ENCODE measurements at regions not wholly inside any gene's neighbourhood (a gene's known extent, or its start where the extent isn't known, plus 50 kb on each side); places are given as distances from the start of the nearest gene placed in this dataset.

GRCh38 chr5:113703266-113703665 is 189.8 kb downstream of the YTHDC2 start:
- H3K4me1 Mint-ChIP-seq: no peaks in the 10 kb centered on the region
- no peak for DNase-seq
- no peak overlapping the region for H3K4me3 ChIP-seq (ENCODE audit: control extremely low read depth in 1 of 5, extremely low read depth in 1 of 5, insufficient read depth in 1 of 5, low read depth in 2 of 5, low read length in 4 of 5)
- no peaks in the 10 kb centered on the region for H3K4me1 ChIP-seq (ENCODE audit: control insufficient read depth in 2 of 2, insufficient read depth in 2 of 2, low read length in 2 of 2)
- TF ChIP-seq CTCF (IDR thresholded peaks at IDR 0.05) (no peak), EZH2 (IDR thresholded peaks at IDR 0.05; ENCODE audit: borderline replicate concordance, insufficient read depth, low read depth, low read length, poor library complexity, severe bottlenecking) (no peak)
- H3K79me2 ChIP-seq (ENCODE audit: control insufficient read depth, insufficient read depth, low read length): no peaks in the 10 kb centered on the region
- no peaks in the 10 kb centered on the region for H3K36me3 ChIP-seq (replicated peaks in 1 of 2; ENCODE audit: control extremely low read depth in 1 of 2, control insufficient read depth in 1 of 2, extremely low read depth in 1 of 2, insufficient read depth in 2 of 2, low read length in 1 of 2)
- H3K9me3 Mint-ChIP-seq (ENCODE audit: insufficient read depth): peaks cover 16% of the 10 kb centered on the region
- no peaks in the 10 kb centered on the region for H4K20me1 ChIP-seq (ENCODE audit: control insufficient read depth, insufficient read depth, low read length, poor library complexity, severe bottlenecking)
- POLR2A ChIA-PET: no interaction called here
- peaks cover 0 to 13% (median 12%) of the 10 kb centered on the region in 3 donors for H3K9me3 ChIP-seq (ENCODE audit: control extremely low read depth in 1 of 3, control insufficient read depth in 2 of 3, insufficient read depth in 1 of 3, low read length in 2 of 3)
- no peak overlapping the region for H3K27ac Mint-ChIP-seq
- no peaks in the 10 kb centered on the region for H3K27me3 ChIP-seq (replicated peaks in 1 of 4; ENCODE audit: control extremely low read depth in 1 of 4, control insufficient read depth in 3 of 4, insufficient read depth in 4 of 4, low read length in 3 of 4)
- CTCF ChIA-PET: no interaction called here
- ATAC-seq (ENCODE audit: low read depth): no peak
- H3K4me3 Mint-ChIP-seq: no peak overlapping the region
- no peak overlapping the region for H2AFZ ChIP-seq (ENCODE audit: insufficient read depth, low read depth, low read length, poor library complexity, severe bottlenecking)
- H3K9ac ChIP-seq (ENCODE audit: low read length): no peak overlapping the region
- intact Hi-C loops (cut with micrococcal nuclease): no loop called here
- H3K4me2 ChIP-seq (replicated peaks; ENCODE audit: low read depth, low read length, poor library complexity, severe bottlenecking): no peak overlapping the region
- H3K27me3 Mint-ChIP-seq: no peaks in the 10 kb centered on the region
- H3K27ac ChIP-seq (ENCODE audit: low read length in 2 of 2): no peak overlapping the region

- H3K27ac ChIP-seq (ENCODE audit: low read length in 2 of 2): no peak overlapping the region
- Mint-ChIP-seq H3K4me1 (no peaks in the 10 kb centered on the region), H3K4me3 (no peak overlapping the region), H3K27me3 (peaks cover 3% of the 10 kb centered on the region), H3K27ac (no peak overlapping the region), H3K9me3 (ENCODE audit: insufficient read depth) (peaks cover 16% of the 10 kb centered on the region)
- H3K9ac ChIP-seq (ENCODE audit: low read length): no peak overlapping the region
- H3K27me3 ChIP-seq (replicated peaks in 1 of 4; ENCODE audit: control extremely low read depth in 1 of 4, control insufficient read depth in 3 of 4, insufficient read depth in 4 of 4, low read length in 3 of 4): no peaks in the 10 kb centered on the region
- H4K20me1 ChIP-seq (ENCODE audit: control insufficient read depth, insufficient read depth, low read length, poor library complexity, severe bottlenecking): no peaks in the 10 kb centered on the region
- H3K36me3 ChIP-seq (replicated peaks in 1 of 2; ENCODE audit: control extremely low read depth in 1 of 2, control insufficient read depth in 1 of 2, extremely low read depth in 1 of 2, insufficient read depth in 2 of 2, low read length in 1 of 2): no peaks in the 10 kb centered on the region
- no peak for TF ChIP-seq EZH2 (IDR thresholded peaks at IDR 0.05; ENCODE audit: borderline replicate concordance, insufficient read depth, low read depth, low read length, poor library complexity, severe bottlenecking)
- no peak for TF ChIP-seq CTCF (IDR thresholded peaks at IDR 0.05)
- H3K4me1 ChIP-seq (ENCODE audit: control insufficient read depth in 2 of 2, insufficient read depth in 2 of 2, low read length in 2 of 2): no peaks in the 10 kb centered on the region
- 90% methylated on average over 2 of the region's 3 CpGs for WGBS (ENCODE audit: insufficient coverage)
- intact Hi-C loops (cut with micrococcal nuclease): no loop called here
- no peak overlapping the region for H3K4me2 ChIP-seq (replicated peaks; ENCODE audit: low read depth, low read length, poor library complexity, severe bottlenecking)
- peaks cover 0 to 12% (median 10%) of the 10 kb centered on the region in 3 donors for H3K9me3 ChIP-seq (ENCODE audit: control extremely low read depth in 1 of 3, control insufficient read depth in 2 of 3, insufficient read depth in 1 of 3, low read length in 2 of 3)
- no peaks in the 10 kb centered on the region for H3K79me2 ChIP-seq (ENCODE audit: control insufficient read depth, insufficient read depth, low read length)
- H2AFZ ChIP-seq (ENCODE audit: insufficient read depth, low read depth, low read length, poor library complexity, severe bottlenecking): no peak overlapping the region
- ChIA-PET POLR2A (no interaction called here), CTCF (no interaction called here)
- DNase-seq (no peak), ATAC-seq (ENCODE audit: low read depth) (no peak)
- H3K4me3 ChIP-seq (ENCODE audit: control extremely low read depth in 1 of 5, extremely low read depth in 1 of 5, insufficient read depth in 1 of 5, low read depth in 2 of 5, low read length in 4 of 5): no peak overlapping the region
Observed at GRCh38 chr5:113705657-113706056, 192.2 kb downstream of the YTHDC2 start.

Data from B cell (primary cell).